Common myeloid progenitor, CD34-positive (primary cell): ENCODE measurements at regions not wholly inside any gene's neighbourhood (a gene's known extent, or its start where the extent isn't known, plus 50 kb on each side); places are given as distances from the start of the nearest gene placed in this dataset.

Source experiments
- CTCF ChIA-PET: fragments of 350-600 bp; sonication (Branson Sonifier 250); formaldehyde crosslinking; loops from one replicate; lab custom pipeline; 2021; ENCODE audit warnings: antibody characterized with exemption; lab: Charles Lee
- POLR2A ChIA-PET: fragments of 350-600 bp; sonication (Branson Sonifier 250); formaldehyde crosslinking; loops from one replicate; lab custom pipeline; 2021; ENCODE audit warnings: antibody characterized with exemption; lab: Charles Lee
- DNase-seq, 3 donors: peaks; one replicate each; pipeline versions ENCODE4 v3.0.0 to v3.0.0-alpha.2; 2013
- H3K27ac ChIP-seq, 2 experiments: 1 replicate in 1 of 2; 2 replicates in 1 of 2; pipeline ENCODE4 v1.7.0; 2013; ENCODE audit warnings: inconsistent platforms in 2 of 2, low read length in 2 of 2, mild to moderate bottlenecking in 2 of 2, low read depth in 1 of 2, moderate library complexity in 1 of 2; ENCODE audit not compliant: severe bottlenecking in 2 of 2, insufficient read depth in 1 of 2, poor library complexity in 1 of 2
- H3K27me3 ChIP-seq, 5 experiments: replicated peaks in 2 of 5; 1 replicate in 3 of 5; 2 replicates in 2 of 5; pipeline versions ENCODE4 v1.6.1 to v1.7.0; 2013; ENCODE audit warnings: low read length in 4 of 5, mild to moderate bottlenecking in 2 of 5, moderate library complexity in 2 of 5, inconsistent platforms in 1 of 5; ENCODE audit not compliant: insufficient read depth in 5 of 5, control insufficient read depth in 4 of 5
- H3K36me3 ChIP-seq, 4 experiments: 1 replicate in 2 of 4; 2 replicates in 2 of 4; pipeline versions ENCODE4 v1.6.1 to v1.7.0; 2013; ENCODE audit warnings: low read length in 3 of 4, control low read depth in 1 of 4, mild to moderate bottlenecking in 1 of 4; ENCODE audit not compliant: control insufficient read depth in 4 of 4, insufficient read depth in 4 of 4
- H3K4me1 ChIP-seq, 4 experiments: 1 replicate in 3 of 4; 2 replicates in 1 of 4; pipeline versions ENCODE4 v1.6.1 to v1.7.1; 2013; ENCODE audit warnings: low read length in 3 of 4, mild to moderate bottlenecking in 3 of 4, control low read depth in 1 of 4, inconsistent platforms in 1 of 4, moderate library complexity in 1 of 4; ENCODE audit not compliant: control insufficient read depth in 4 of 4, insufficient read depth in 4 of 4; ENCODE audit errors: control extremely low read depth in 1 of 4
- H3K4me3 ChIP-seq, 7 experiments: 1 replicate in 4 of 7; 2 replicates in 3 of 7; pipeline versions ENCODE4 v1.5.1 to v1.7.0; 2013; ENCODE audit warnings: mild to moderate bottlenecking in 7 of 7, low read length in 6 of 7, moderate library complexity in 6 of 7, inconsistent platforms in 2 of 7, low read depth in 2 of 7, control low read depth in 1 of 7; ENCODE audit not compliant: insufficient read depth in 4 of 7, control insufficient read depth in 1 of 7; ENCODE audit errors: extremely low read depth in 1 of 7
- H3K9me3 ChIP-seq, 5 experiments: 1 replicate in 4 of 5; 2 replicates in 1 of 5; pipeline versions ENCODE4 v1.6.1 to v1.7.1; 2013; ENCODE audit warnings: low read length in 4 of 5, mild to moderate bottlenecking in 2 of 5, inconsistent platforms in 1 of 5, low read depth in 1 of 5, moderate library complexity in 1 of 5; ENCODE audit not compliant: control insufficient read depth in 4 of 5, insufficient read depth in 2 of 5; ENCODE audit errors: control extremely low read depth in 1 of 5
- WGBS: methylation state at CpG from one replicate; pipeline ENCODE4 v1.1.5; 2013; ENCODE audit not compliant: insufficient coverage; 5-methylcytosine and 5-hydroxymethylcytosine counted together

DNA sequence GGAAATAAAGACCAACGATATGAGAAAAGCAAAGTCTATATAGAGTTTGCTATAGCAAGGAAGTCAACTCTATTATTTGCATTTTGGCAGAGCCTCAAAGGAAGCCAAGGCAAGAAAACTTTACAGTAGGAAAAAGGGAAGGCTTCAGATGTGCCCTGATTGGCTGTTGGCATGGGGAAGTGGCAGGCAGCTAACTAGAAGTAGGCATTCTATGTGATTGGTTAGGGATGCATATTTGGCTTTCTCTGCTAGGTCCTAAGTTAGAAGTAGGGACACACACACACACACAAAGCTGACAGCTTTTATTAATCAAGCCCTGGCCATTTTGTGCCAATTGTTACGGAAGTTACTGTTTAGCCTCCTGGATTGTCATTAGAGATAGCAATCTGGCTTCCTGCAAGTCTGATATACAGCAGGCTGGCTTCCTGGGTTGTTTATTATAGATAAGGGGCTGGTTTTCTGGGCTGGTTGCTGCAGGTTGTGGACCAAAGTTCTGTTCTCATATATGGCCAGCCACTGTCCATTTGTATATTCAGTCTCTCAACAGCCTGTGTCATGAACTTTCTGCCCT is 308.1 kb upstream of the GRAMD2B start:
- no peak for DNase-seq
- Histone ChIP-seq H3K36me3 (no peaks in the 10 kb centered on the region), H3K4me1 (no peaks in the 10 kb centered on the region), H3K27me3 (no peaks in the 10 kb centered on the region), H3K4me3 (no peak overlapping the region), H3K9me3 (peaks cover 0 to 7% (median 0%) of the 10 kb centered on the region in 5 experiments), H3K27ac (no peak overlapping the region)
- ChIA-PET CTCF (no interaction called here), POLR2A (no interaction called here)
- 0% methylated on average over 1 of the region's 2 CpGs for WGBS

DNA sequence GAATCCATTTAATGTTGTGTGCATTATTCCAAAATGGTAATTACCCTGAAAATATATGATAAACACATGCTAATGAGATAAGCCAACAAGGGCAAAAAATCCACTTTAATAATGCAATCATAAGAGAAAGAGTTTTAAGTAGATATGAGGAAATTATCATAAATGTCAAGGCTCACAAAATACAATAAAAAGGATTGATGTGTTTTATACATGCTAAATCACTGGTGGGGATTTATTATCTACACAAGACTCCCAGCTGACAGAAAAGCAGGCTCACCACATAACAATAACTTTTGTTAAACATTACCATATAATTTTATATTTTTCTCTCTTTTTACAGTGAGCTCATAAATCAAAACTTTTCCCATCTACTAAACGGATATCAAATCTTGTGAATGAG is 306.2 kb upstream of the GRAMD2B start:
- no CpG with 5 or more reads among the region's 1 CpG for WGBS
- ChIA-PET POLR2A (no interaction called here), CTCF (no interaction called here)
- Histone ChIP-seq H3K36me3 (no peaks in the 10 kb centered on the region), H3K4me3 (no peak overlapping the region), H3K4me1 (no peaks in the 10 kb centered on the region), H3K9me3 (peaks cover 0 to 7% (median 0%) of the 10 kb centered on the region in 5 experiments), H3K27ac (no peak overlapping the region), H3K27me3 (no peaks in the 10 kb centered on the region)
- DNase-seq: no peak

DNA sequence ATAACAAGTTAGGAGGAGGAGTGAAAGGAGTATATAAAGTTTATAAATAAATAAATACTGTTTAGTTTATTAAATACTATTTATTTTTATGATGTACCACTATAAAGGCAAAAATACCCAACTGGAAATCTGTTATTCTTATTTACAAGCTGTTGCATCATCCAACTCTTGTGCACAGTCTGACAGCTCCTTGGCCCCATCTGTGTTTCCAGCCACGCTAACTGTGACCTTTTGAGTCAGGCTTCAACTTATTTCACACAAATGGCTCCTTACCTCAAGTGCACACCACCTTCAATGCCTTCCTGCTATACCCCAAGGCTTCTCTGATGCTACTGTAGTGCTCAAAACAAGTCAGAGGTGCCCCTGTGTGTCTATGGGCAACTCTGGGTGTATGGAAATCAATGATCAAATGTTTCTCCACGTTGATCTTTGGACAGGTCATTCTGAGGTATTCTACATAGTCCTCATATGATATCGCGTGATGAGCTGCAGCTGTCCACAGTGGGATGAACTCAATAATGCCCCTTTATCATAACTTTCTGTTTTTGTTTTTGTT is 303.2 kb upstream of the GRAMD2B start:
- H3K27me3 ChIP-seq: no peaks in the 10 kb centered on the region
- H3K36me3 ChIP-seq: no peaks in the 10 kb centered on the region
- H3K27ac ChIP-seq: no peak overlapping the region
- 91% methylated on average over 3 of the region's 4 CpGs for WGBS
- peaks cover 0 to 6% (median 0%) of the 10 kb centered on the region in 5 experiments for H3K9me3 ChIP-seq
- POLR2A ChIA-PET: no interaction called here
- CTCF ChIA-PET: no interaction called here
- DNase-seq: no peak
- H3K4me1 ChIP-seq: no peaks in the 10 kb centered on the region
- no peak overlapping the region for H3K4me3 ChIP-seq

DNA sequence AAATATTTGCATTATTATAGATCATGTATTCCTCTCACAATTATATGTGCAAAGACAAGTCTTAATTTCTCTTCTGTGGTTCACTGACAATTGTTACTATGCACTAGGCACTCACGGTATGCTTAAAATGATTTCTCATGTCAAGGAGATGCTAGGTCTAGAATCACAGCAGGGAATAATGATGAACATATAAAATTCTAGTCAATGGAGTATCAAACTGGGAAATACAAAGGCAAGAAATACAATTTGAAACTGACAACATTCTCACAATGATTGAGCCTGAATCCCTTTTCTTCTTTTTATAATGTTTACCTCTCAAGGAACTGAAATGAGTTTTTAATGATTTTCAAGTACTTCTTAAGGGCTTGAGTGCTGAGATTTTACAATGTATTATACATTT is 302.3 kb upstream of the GRAMD2B start:
- DNase-seq: no peak
- no peaks in the 10 kb centered on the region for H3K4me1 ChIP-seq
- H3K4me3 ChIP-seq: no peak overlapping the region
- H3K36me3 ChIP-seq: no peaks in the 10 kb centered on the region
- WGBS: 100% methylated on average over 1 of the region's 1 CpG
- ChIA-PET CTCF (no interaction called here), POLR2A (no interaction called here)
- H3K9me3 ChIP-seq: no peaks in the 10 kb centered on the region
- H3K27ac ChIP-seq: no peak overlapping the region
- H3K27me3 ChIP-seq: no peaks in the 10 kb centered on the region

- CTCF ChIA-PET: no interaction called here
These were observed 300.3 kb upstream of the GRAMD2B start for GRCh38 chr5:126122942-126123341.

GRCh38 chr5:126124706-126125345 is 298.4 kb upstream of the GRAMD2B start:
- Histone ChIP-seq H3K4me3 (no peak overlapping the region), H3K27me3 (no peaks in the 10 kb centered on the region), H3K9me3 (no peaks in the 10 kb centered on the region), H3K36me3 (no peaks in the 10 kb centered on the region), H3K27ac (no peak overlapping the region), H3K4me1 (no peaks in the 10 kb centered on the region)
- DNase-seq: no peak
- ChIA-PET CTCF (no interaction called here), POLR2A (no interaction called here)
- 92% methylated on average over 2 of the region's 4 CpGs for WGBS

More at GRCh38 chr5:126122942-126123341, 300.3 kb upstream of the GRAMD2B start:
- Histone ChIP-seq H3K9me3 (no peaks in the 10 kb centered on the region), H3K27me3 (no peaks in the 10 kb centered on the region), H3K4me1 (no peaks in the 10 kb centered on the region), H3K4me3 (no peak overlapping the region), H3K27ac (no peak overlapping the region), H3K36me3 (no peaks in the 10 kb centered on the region)
- no peak for DNase-seq
- POLR2A ChIA-PET: no interaction called here
- 87% methylated on average over 4 of the region's 4 CpGs for WGBS

GRCh38 chr5:126125407-126125806 is 297.8 kb upstream of the GRAMD2B start:
- H3K4me1 ChIP-seq: no peaks in the 10 kb centered on the region
- WGBS: no CpG with 5 or more reads among the region's 2 CpGs
- H3K27me3 ChIP-seq: no peaks in the 10 kb centered on the region
- no peak overlapping the region for H3K4me3 ChIP-seq
- no peak for DNase-seq
- ChIA-PET POLR2A (no interaction called here), CTCF (no interaction called here)
- H3K9me3 ChIP-seq: no peaks in the 10 kb centered on the region
- no peak overlapping the region for H3K27ac ChIP-seq
- H3K36me3 ChIP-seq: no peaks in the 10 kb centered on the region
